ENCODE measurements at regions not wholly inside any gene's neighbourhood (a gene's known extent, or its start where the extent isn't known, plus 50 kb on each side); places are given as distances from the start of the nearest gene placed in this dataset.

DNA sequence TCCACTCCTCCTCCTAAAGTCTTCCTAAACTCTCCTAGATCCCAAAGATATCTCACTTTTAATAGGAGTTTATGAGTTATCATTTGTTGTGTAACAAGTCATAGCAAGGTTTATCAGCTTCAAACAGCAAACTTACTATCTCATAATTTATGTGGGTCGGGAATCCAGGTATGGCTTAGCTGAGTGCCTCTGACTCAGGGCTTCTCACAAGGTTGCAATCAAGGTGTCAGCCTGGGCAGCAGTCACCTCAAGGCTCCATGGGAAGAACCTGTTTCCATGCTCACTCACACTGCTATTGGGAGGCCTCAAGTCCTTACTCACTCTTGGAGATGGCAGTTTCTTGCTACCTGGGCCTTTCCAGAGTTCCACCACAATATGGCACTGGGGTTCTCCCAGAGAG lies 889.8 kb downstream of the MCTP2 start:
- TF ChIP-seq, protein P1, sequence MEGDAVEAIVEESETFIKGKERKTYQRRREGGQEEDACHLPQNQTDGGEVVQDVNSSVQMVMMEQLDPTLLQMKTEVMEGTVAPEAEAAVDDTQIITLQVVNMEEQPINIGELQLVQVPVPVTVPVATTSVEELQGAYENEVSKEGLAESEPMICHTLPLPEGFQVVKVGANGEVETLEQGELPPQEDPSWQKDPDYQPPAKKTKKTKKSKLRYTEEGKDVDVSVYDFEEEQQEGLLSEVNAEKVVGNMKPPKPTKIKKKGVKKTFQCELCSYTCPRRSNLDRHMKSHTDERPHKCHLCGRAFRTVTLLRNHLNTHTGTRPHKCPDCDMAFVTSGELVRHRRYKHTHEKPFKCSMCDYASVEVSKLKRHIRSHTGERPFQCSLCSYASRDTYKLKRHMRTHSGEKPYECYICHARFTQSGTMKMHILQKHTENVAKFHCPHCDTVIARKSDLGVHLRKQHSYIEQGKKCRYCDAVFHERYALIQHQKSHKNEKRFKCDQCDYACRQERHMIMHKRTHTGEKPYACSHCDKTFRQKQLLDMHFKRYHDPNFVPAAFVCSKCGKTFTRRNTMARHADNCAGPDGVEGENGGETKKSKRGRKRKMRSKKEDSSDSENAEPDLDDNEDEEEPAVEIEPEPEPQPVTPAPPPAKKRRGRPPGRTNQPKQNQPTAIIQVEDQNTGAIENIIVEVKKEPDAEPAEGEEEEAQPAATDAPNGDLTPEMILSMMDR (IDR thresholded peaks at IDR 0.05) = no peak
- no peak for TF ChIP-seq ZFX (IDR thresholded peaks at IDR 0.05; ENCODE audit: borderline replicate concordance)

Measured in 22Rv1 (cell line).